Renal pelvis (tissue), 1 donor: ENCODE measurements at regions not wholly inside any gene's neighbourhood (a gene's known extent, or its start where the extent isn't known, plus 50 kb on each side); places are given as distances from the start of the nearest gene placed in this dataset.

Experiments used
- DNase-seq: peaks from one replicate; pipeline ENCODE4 v3.0.0-alpha.2; 2013

DNA sequence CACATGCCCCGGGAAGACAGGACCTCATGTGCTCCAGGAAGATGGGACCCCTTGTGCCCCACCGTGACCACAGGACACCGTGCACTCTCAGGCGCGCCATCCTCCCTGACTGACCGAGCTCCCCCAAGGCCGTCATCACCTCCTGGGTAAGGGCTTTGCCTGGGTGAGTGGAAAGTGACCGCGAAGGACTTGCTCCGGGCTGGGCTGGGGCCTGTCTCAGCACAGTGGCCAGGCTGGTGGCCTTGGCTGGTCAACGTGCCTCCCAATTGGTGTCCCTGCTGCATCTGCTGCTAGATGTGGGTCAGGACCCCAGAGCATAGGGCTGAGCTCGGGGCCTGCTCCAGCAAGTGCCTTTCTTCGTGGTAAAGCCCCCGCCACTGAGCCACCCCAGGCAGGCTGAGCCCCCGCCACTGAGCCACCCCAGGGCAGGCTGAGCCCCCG is 69.7 kb upstream of the CTDP1 start:
- no peak for DNase-seq

DNA sequence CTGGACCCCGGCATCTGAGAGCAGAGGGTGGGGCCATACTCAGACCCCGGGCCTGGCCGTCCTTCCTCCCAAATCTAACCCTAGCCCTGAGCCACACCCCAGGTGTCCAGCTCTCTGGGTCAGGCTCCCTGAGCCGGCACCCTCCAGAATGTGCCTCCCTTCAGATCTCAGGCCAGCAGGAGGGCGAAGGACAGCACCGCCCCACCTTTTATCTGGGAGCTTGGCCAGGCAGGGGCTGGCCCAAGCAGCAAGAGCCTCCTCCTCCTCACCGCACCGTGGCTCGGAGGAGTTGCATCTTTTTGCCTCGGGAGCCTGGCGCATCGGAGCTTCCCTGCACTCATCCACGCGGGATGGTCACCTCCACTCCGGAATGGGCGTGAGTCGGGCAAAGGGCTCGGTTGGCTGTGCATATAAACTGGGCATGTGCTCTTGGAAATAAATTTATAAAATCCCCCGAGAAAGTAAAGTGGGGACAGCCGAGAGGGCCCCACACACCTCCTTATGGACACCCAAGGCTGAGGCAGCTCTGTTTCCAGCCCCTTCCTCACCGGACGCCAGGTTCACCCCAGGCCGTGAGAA is 69.1 kb upstream of the CTDP1 start:
- DNase-seq, result no peak

DNA sequence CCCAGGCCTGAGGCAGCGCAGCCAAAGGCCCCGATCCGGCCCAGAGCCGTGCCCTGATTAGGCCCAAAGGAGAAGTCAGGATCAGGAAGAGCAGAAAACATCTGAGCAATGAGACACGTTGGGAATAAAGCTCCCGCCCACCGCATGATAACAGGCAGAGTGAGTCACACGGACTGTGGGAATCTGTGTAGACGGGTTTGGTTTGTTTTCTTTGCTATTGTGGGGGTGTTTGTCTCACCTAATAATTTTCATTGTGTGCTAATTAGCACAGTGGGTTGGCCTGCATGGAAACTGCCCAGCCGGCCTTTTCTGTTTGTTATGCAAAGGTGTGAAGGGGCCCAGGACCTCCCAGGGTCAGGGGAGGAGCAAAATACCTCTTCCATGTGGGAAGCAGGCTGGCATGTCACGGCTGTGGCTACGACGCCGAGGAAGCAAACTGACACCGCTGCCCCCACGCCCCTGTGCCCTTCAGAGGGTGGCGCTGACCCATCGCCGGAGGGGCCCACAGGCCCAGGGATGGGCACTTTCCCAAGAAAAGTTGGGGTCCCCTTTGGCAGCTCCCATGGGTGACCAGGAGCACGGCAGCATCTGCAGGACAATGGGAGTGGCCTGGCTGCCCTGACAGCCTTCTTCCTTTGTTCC is 68.4 kb upstream of the CTDP1 start:
- DNase-seq, result no peak

DNA sequence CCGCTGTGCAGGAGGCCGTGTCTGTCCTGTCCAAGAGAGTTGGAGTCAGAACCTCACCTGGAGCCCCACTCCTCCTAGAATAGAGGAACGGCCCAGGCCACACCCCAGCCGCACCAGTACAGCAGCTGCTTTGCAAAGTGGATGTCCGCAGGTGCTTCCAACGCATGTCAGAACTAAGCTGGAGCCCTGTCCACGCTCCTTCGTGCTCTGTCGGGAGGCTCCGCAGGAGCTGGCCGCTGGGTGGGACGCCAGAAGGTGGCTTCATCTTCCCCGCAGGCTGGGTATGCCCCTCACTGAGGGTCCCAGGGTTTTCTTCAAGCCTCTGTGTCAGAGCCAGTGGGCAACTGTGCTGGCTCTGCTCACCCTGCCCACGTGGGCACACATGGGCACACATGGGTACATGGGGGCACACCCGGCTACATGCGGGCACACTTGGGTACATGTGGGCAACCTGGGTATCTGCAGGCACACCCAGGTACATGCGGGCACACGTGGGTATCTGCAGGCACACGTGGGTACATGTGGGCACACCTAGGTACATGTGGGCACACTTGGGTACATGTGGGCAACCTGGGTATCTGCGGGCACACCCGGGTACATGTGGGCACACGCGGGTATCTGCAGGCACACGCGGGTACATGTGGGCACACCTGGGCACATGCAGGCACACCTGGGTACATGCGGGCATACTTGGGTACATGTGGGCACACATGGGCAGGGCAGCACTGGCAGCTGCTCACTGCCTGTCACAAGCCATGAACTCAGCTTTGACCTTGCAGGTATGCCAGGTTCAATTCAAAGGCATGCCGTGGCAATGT is 67.1 kb upstream of the CTDP1 start:
- no peak for DNase-seq

DNA sequence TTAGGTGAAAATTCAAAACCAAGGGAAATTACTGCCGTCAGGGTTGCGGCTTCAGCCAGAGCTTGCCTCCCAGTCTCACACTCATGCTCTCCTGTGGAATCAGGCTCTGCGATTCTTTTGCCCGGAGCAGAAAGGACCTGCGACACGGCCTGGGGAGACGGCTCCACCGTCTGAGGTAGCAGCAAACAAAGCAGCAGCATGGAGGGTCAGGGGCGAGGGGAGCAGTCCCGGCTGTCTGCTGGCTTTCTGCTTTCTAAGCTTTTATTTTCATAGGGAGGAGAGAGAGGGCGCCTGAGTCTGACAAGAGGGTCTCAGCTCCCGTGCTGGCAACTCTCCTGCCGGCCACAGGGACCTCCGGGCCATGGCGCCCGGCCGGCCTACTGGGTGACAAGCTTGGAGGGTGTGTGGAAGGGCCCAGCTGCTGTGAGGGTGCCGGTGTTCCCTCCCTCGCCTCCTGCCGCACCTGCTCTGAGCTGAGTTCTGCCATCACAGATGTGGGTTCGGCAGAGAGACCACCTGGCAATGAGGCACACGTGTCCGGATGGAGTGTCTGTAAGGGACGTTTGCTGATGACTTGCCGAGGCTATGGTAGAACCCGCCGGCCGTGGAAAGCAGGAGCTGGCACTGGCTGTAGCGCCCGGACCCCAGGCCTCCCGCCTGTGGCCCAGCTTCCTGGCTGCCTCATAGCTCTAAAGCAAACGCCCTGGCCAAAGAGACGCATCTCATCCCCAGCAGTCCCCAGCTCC is 66.2 kb upstream of the CTDP1 start:
- DNase-seq, result no peak

DNA sequence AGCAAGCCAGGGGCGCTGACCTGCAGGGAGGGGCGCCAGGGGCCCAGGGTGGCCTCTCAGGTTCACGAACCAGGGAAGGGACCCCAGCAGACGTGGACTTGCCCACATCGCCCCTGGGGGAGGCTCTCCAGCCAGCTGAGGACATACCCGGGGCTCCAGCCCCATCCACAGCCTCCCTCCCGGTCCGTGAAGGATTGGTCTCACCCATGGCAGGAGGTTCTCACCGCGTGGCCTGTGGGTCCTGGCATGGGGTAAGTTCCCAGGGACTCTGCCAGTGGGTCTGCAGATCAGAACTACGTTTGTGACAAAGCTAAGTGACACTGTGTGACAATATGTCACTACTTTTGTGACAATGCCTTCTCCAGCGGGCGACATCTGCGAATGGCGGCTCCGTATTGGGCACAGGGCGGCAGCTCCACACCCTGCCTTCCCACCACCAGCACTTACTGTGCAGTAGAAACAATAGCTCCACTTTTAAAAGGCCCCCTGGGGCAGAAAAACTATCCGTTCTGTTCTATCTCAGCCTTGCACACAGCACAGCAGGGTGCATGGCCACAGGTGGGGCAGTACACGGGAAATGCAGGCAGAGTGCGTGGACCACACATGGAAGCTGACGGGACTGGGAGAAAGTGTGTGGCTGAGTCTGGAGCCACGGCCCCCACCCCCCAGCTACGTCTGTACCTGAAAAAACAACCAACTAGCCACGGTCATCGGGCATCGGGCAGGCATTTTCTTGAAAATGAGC is 65.2 kb upstream of the CTDP1 start:
- no peak for DNase-seq

GRCh38 chr18:79615091-79615490 is 64.5 kb upstream of the CTDP1 start:
- DNase-seq, result no peak

GRCh38 chr18:79615586-79615985 is 64.0 kb upstream of the CTDP1 start:
- DNase-seq, result no peak

- DNase-seq, result no peak
These were observed 62.7 kb upstream of the CTDP1 start for GRCh38 chr18:79616651-79617510.

- DNase-seq, result no peak
These were observed 61.8 kb upstream of the CTDP1 start for GRCh38 chr18:79617511-79618500.

- no peak for DNase-seq
These were observed 58.9 kb upstream of the CTDP1 start for GRCh38 chr18:79620576-79621165.

DNA sequence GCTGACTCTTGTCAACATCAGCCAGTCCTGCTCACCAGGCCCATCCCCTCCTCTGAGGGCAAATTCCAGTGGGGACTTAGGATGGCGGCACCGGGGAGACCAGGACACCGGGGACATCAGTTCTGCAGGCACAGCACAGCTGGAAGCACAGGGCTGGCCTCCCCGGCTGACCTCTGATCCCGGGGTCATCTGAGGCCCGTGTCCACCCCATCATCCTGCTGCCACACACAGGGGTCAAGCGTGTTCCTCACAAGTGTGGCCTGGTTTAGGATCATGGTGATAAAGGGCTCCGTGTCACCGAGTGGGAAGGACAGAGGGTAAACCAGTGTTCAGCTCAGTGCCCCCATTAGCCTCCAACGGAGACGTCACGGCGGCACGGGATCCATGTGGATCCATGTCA is 58.1 kb upstream of the CTDP1 start:
- no peak for DNase-seq

DNA sequence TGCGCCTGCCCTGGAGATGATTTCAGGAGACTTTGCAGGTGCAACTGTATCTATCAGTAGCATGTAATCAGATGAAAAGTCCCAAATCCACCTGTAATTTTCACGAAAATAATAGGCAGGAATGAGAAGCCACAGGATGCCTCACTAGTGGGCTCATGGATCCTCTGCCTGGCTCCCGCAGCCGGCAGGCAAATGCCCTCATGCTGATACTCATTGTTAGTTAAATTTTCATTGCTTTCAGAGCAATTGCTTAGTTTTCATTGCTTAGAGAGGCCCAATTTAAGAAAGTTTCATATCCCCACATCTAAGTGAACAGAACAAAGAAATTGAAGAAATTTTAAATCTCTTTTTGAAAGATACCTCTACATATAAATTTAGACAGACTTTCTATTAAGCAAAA is 57.6 kb upstream of the CTDP1 start:
- no peak for DNase-seq

DNA sequence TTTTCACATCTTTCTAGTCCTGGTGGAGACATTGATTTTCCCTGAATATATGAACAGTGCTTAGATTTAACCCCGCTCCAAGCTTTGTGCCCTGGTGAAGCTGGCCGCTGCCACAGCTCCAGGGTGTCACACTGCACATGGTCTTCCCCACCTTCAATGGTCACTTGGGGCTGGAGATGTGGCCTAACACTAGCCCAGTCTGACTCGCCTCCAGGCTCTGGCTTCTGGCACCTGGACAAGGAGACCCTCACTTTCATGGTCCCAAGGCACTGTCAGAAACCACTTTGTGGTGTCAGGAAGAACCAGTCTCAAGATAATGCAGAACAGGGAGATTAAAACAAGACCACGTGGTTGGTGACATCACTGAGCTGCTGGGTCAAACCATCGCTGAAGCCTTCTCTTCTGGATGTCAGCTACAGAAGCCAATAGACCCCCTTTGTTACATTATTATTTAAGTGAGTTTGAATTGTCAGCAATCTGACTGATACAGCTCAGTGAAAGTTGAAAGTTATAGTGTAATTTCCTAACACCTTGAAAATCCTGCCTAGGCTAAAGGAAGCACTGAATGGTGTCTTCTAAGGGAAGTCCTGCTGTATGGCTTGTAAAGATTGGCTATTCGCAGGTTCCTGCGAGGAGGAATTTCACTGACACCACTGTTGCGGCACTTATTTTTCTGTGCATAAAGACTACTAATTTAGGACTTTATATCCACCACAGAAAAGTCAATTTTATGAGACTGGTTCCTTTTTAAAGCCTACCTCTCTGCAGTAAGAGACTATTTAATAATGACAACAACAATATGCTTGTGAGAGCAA is 55.0 kb upstream of the CTDP1 start:
- DNase-seq, result no peak

DNA sequence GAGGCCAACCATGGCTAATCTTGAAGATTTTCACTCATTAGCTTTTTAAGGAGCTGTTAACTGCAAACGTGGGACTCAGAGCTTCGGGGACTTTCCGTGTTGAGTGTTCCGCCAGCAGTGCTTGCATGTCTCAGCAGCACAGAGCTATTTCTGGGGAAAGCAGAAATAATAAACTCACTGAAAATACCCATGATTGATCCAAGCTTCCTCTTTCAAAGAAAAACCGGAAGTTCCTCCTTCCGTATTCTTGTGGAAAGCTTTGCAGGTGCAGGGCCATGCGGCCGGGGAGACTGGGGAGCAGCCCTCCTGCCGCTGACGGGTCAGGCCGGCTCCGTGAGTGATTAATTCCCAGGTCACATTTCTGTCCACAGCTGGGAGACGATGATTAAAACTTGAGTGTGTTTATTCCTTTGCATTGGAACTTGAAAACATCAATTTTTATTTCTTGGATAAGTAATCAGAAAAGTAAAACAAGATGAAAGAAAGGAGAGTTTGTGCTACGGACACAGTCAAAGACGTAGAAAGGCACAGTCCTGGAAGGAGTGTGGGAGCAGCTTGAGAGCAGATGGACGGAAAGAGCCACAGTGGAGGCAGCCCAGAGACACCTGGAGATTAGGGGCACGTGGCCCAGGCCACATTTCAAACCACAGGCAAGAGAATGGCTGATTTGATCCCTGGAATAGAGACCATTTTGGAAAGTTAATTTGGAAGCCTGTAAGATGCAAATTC is 54.2 kb upstream of the CTDP1 start:
- no peak for DNase-seq

DNA sequence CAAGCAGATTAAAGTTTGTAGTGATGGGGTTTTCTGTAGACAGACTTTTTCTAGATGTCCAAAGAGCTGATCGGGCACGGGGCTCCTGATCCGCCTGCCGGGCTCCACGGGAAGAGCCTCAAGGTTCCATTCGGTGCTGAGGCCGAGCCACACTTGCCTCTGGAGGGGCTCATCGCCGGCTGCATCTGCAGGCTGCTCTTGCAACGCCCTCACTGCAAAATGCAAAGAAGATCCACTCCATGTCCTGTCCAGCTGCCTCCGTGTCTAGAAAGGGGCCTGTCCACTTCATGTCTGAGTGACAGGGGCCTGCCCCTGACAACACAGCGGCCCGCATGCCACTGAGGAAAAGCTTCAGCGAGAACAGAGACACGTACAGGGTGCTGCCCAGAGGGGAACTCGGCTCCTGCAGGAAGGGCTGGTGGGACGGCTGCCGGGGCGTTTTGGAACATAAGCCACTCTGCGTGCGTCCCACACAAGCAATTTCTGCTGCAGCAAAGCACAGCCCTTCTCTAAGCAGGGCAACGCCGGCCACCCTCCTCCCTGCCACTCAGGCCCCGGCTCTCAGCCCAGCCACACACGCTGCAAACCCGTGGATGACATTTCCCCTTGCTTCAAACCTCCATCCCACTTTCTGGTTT is 53.6 kb upstream of the CTDP1 start:
- no peak for DNase-seq
